ENCODE measurements at regions not wholly inside any gene's neighbourhood (a gene's known extent, or its start where the extent isn't known, plus 50 kb on each side); places are given as distances from the start of the nearest gene placed in this dataset.

- no peak overlapping the region for H3K27ac ChIP-seq (ENCODE audit: low read depth, low read length, poor library complexity, severe bottlenecking)
- H3K4me3 ChIP-seq (ENCODE audit: low read depth, low read length, poor library complexity, severe bottlenecking): no peak overlapping the region
- no peaks in the 10 kb centered on the region for H3K27me3 ChIP-seq (replicated peaks; ENCODE audit: insufficient read depth, low read depth, low read length, poor library complexity)
- ChIA-PET CTCF (no interaction called here), POLR2A (ENCODE audit: low non-redundant PET) (no interaction called here)
- no TSS peak for BruUV-seq (replicated peaks)
- H3K4me1 ChIP-seq (ENCODE audit: insufficient read depth, low read length, poor library complexity, severe bottlenecking): no peaks in the 10 kb centered on the region
- no peak for TF ChIP-seq CTCF (conservative IDR thresholded peaks at IDR 0.05; ENCODE audit: low read depth, low read length)
- no peak for TF ChIP-seq EZH2 (IDR thresholded peaks at IDR 0.05; ENCODE audit: borderline replicate concordance, low read depth, low read length, poor library complexity, severe bottlenecking)
- H3K9me3 ChIP-seq (ENCODE audit: low read depth, low read length, poor library complexity, severe bottlenecking): no peaks in the 10 kb centered on the region
- no peak for DNase-seq (ENCODE audit: low spot score)
- H3K36me3 ChIP-seq (ENCODE audit: insufficient read depth, low read length, poor library complexity, severe bottlenecking): no peaks in the 10 kb centered on the region
- intact Hi-C loops (cut with micrococcal nuclease; ENCODE audit: unreplicated experiment): no loop called here
These were observed 158.2 kb upstream of the ZFP64 start for GRCh38 chr20:52349806-52350205.

- BruUV-seq (replicated peaks): no TSS peak
- Histone ChIP-seq H3K4me1 (ENCODE audit: insufficient read depth, low read length, poor library complexity, severe bottlenecking) (no peaks in the 10 kb centered on the region), H3K4me3 (ENCODE audit: low read depth, low read length, poor library complexity, severe bottlenecking) (no peak overlapping the region), H3K36me3 (ENCODE audit: insufficient read depth, low read length, poor library complexity, severe bottlenecking) (no peaks in the 10 kb centered on the region), H3K27ac (ENCODE audit: low read depth, low read length, poor library complexity, severe bottlenecking) (no peak overlapping the region), H3K9me3 (ENCODE audit: low read depth, low read length, poor library complexity, severe bottlenecking) (no peaks in the 10 kb centered on the region), H3K27me3 (replicated peaks; ENCODE audit: insufficient read depth, low read depth, low read length, poor library complexity) (no peaks in the 10 kb centered on the region)
- no peak for DNase-seq (ENCODE audit: low spot score)
- POLR2A ChIA-PET (ENCODE audit: low non-redundant PET): no interaction called here
- CTCF ChIA-PET: no interaction called here
- intact Hi-C loops (cut with micrococcal nuclease; ENCODE audit: unreplicated experiment): no loop called here
- TF ChIP-seq EZH2 (IDR thresholded peaks at IDR 0.05; ENCODE audit: borderline replicate concordance, low read depth, low read length, poor library complexity, severe bottlenecking) (no peak), CTCF (conservative IDR thresholded peaks at IDR 0.05; ENCODE audit: low read depth, low read length) (no peak)
These were observed 156.9 kb upstream of the ZFP64 start for GRCh38 chr20:52348434-52348833.

- no peak for DNase-seq (ENCODE audit: low spot score)
- CTCF ChIA-PET: no interaction called here
- Histone ChIP-seq H3K27me3 (replicated peaks; ENCODE audit: insufficient read depth, low read depth, low read length, poor library complexity) (no peaks in the 10 kb centered on the region), H3K36me3 (ENCODE audit: insufficient read depth, low read length, poor library complexity, severe bottlenecking) (no peaks in the 10 kb centered on the region), H3K27ac (ENCODE audit: low read depth, low read length, poor library complexity, severe bottlenecking) (no peak overlapping the region), H3K4me1 (ENCODE audit: insufficient read depth, low read length, poor library complexity, severe bottlenecking) (no peaks in the 10 kb centered on the region), H3K9me3 (ENCODE audit: low read depth, low read length, poor library complexity, severe bottlenecking) (no peaks in the 10 kb centered on the region), H3K4me3 (ENCODE audit: low read depth, low read length, poor library complexity, severe bottlenecking) (no peak overlapping the region)
- BruUV-seq (replicated peaks): no TSS peak
- POLR2A ChIA-PET (ENCODE audit: low non-redundant PET): interaction anchor here (0.5 kb wide), 1 partner anchor 105 kb away, joined by 4 read pairs; no protein-coding TSS in a partner anchor
- intact Hi-C loops (cut with micrococcal nuclease; ENCODE audit: unreplicated experiment): no loop called here
- TF ChIP-seq EZH2 (IDR thresholded peaks at IDR 0.05; ENCODE audit: borderline replicate concordance, low read depth, low read length, poor library complexity, severe bottlenecking) (no peak), CTCF (conservative IDR thresholded peaks at IDR 0.05; ENCODE audit: low read depth, low read length) (no peak)
These were observed 155.2 kb upstream of the ZFP64 start for GRCh38 chr20:52346797-52347196.
